ENCODE measurements at regions not wholly inside any gene's neighbourhood (a gene's known extent, or its start where the extent isn't known, plus 50 kb on each side); places are given as distances from the start of the nearest gene placed in this dataset.

GRCh38 chr13:77980592-77980991, 62.0 kb upstream of the EDNRB start:
- Mint-ChIP-seq H3K4me1 (ENCODE audit: unreplicated experiment) (peaks cover 19% of the 10 kb centered on the region), H3K27me3 (ENCODE audit: unreplicated experiment) (no peaks in the 10 kb centered on the region), H3K4me3 (ENCODE audit: unreplicated experiment) (no peak overlapping the region), H3K9me3 (ENCODE audit: unreplicated experiment) (peaks cover 7% of the 10 kb centered on the region), H3K27ac (ENCODE audit: unreplicated experiment) (peak overlapping the region; percentile 84), H3K36me3 (ENCODE audit: unreplicated experiment) (no peaks in the 10 kb centered on the region)
- DNase-seq (ENCODE audit: extremely low spot score, unreplicated experiment), result no peak
- no peak for TF ChIP-seq CTCF (IDR thresholded peaks at IDR 0.05)

GRCh38 chr13:77979721-77980385, 61.2 kb upstream of the EDNRB start:
- peaks cover 7% of the 10 kb centered on the region for H3K9me3 Mint-ChIP-seq (ENCODE audit: unreplicated experiment)
- no peaks in the 10 kb centered on the region for H3K36me3 Mint-ChIP-seq (ENCODE audit: unreplicated experiment)
- H3K4me1 Mint-ChIP-seq (ENCODE audit: unreplicated experiment), result peaks cover 19% of the 10 kb centered on the region
- H3K4me3 Mint-ChIP-seq (ENCODE audit: unreplicated experiment), result no peak overlapping the region
- DNase-seq (ENCODE audit: extremely low spot score, unreplicated experiment), result no peak
- no peak overlapping the region for H3K27ac Mint-ChIP-seq (ENCODE audit: unreplicated experiment)
- H3K27me3 Mint-ChIP-seq (ENCODE audit: unreplicated experiment), result no peaks in the 10 kb centered on the region
- no peak for TF ChIP-seq CTCF (IDR thresholded peaks at IDR 0.05)

- Mint-ChIP-seq H3K27me3 (ENCODE audit: unreplicated experiment) (no peaks in the 10 kb centered on the region), H3K36me3 (ENCODE audit: unreplicated experiment) (no peaks in the 10 kb centered on the region), H3K4me1 (ENCODE audit: unreplicated experiment) (peaks cover 7% of the 10 kb centered on the region), H3K4me3 (ENCODE audit: unreplicated experiment) (no peak overlapping the region), H3K27ac (ENCODE audit: unreplicated experiment) (no peak overlapping the region), H3K9me3 (ENCODE audit: unreplicated experiment) (peaks cover 10% of the 10 kb centered on the region)
- no peak for DNase-seq (ENCODE audit: extremely low spot score, unreplicated experiment)
- TF ChIP-seq CTCF (IDR thresholded peaks at IDR 0.05), result no peak
These were observed 56.9 kb upstream of the EDNRB start for GRCh38 chr13:77975358-77976042.

- H3K36me3 Mint-ChIP-seq (ENCODE audit: unreplicated experiment), result no peaks in the 10 kb centered on the region
- no peak for TF ChIP-seq CTCF (IDR thresholded peaks at IDR 0.05)
- DNase-seq (ENCODE audit: extremely low spot score, unreplicated experiment), result no peak
- H3K9me3 Mint-ChIP-seq (ENCODE audit: unreplicated experiment), result peaks cover 3% of the 10 kb centered on the region
- H3K4me1 Mint-ChIP-seq (ENCODE audit: unreplicated experiment), result no peaks in the 10 kb centered on the region
- H3K27me3 Mint-ChIP-seq (ENCODE audit: unreplicated experiment), result no peaks in the 10 kb centered on the region
- H3K4me3 Mint-ChIP-seq (ENCODE audit: unreplicated experiment), result no peak overlapping the region
- no peak overlapping the region for H3K27ac Mint-ChIP-seq (ENCODE audit: unreplicated experiment)
These were observed 50.7 kb upstream of the EDNRB start for GRCh38 chr13:77969299-77969698.
